NCI-H1694 treated with DMSO at 0.1 percent for 48 hours (cell line): ENCODE measurements at regions not wholly inside any gene's neighbourhood (a gene's known extent, or its start where the extent isn't known, plus 50 kb on each side); places are given as distances from the start of the nearest gene placed in this dataset.
"Not testable (repeated sequence)": the region's sequence is repeated elsewhere in the genome, so short reads cannot be mapped to it uniquely, and the experiment has no call there.

Source experiments
- DNase-seq: peaks from one replicate; lab custom pipeline; 2025; lab: John Stamatoyannopoulos, UW

DNA sequence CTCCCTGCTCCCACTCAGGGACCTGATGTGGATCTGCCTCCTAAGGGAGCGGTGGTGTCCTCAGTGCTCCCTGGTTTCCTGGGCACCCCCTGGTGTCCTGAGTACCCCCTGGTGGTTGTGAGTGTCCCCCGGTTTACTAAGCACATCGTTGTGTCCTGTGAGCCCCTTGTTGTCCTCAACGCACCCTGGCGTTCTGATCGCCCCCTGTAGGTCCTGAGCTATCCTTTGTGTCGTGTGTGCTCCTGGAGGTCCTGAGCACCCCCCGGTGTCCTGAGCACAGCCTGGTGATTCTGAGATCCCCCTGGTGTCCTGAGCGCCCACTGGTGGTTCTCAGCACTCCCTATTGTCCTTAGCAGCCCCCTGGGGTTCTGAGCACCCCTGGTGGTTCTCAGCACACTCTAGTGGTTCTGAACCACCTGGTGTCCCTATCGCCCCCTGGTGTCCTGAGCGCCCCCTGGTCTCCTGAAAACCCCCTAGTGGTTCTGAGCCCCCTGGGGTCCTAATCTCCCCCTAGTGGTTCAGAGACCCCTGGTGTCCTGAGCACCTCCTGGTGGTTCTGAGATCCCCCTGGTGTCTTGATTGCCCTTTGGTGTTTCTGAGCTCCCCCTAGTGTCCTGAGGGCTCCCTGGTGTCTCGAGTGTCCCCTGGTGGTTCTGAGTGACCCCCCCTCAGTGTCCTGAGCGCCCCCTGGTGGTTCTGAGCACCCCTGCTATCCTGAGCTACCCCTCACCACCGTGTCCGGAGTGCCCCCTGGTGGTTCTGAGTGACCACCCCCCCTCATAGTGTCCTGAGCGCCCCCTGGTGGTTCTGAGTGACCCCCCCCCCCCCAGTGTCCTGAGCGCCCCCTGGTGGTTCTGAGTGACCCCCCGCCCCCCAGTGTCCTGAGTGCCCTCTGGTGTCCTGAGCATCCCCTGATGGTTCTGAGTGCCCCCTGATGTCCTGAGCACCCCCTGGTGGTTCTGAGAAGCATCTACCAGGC, 615.1 kb downstream of the TMEM121 start:
- DNase-seq = no peak

DNA sequence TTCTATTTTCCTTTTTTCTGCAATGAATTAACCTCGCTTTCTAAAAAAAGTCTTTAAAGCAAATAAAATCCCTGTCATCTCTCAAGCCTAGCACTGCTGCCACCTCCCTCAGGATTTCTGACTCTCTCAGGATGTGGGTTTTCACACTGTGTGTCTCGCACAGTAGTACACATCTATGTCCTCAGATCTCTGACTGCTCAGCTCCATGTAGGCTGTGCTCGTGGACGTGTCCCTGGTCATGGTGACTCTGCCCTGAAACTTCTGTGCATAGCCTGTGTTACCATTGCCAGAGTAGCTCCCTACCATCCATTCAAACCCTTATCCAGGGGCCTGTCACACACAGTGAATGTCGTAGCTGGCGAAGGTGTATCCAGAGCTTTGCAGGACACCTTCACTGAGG, 619.3 kb downstream of the TMEM121 start:
- DNase-seq = not testable (repeated sequence)

DNA sequence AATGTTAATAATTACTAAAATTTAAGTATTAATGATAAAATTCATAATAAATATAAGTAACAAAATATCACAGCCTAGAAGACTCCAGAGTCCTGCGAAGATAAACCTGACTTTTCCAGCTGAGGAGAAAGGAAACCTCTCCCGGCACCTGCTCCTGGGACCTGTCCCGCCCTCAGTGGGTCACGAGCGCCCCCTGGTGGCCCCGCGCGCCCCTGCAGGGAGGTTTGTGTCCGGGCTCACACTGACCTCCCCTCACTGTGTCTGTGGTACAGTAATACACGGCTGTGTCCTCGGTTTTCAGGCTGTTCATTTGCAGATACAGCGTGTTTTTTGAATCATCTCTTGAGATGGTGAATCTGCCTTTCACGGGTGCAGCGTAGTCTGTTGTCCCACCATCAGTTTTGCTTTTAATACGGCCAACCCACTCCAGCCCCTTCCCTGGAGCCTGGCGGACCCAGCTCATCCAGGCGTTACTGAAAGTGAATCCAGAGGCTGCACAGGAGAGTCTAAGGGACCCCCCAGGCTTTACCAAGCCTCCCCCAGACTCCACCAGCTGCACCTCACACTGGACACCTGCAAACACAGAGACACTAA, 627.1 kb downstream of the TMEM121 start:
- DNase-seq = peak; percentile 44

DNA sequence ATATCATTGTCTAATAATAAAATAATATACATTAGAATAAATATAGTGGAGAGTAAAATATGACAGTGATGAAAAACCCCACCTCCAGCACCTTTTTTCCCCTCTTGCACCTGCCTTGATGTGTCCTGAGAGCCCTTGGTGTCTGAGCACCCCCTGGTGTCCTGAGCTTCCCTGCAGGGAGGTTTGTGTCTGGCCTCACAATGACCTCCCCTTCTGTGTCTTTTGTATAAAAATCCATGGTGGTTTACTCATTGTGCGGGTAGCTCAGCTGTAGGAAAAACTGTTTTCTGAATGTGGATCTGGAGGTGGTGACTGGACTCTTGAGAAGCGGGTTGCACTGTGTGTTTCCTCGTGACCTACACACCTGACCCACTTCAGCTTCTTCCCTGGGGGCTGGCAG, 636.9 kb downstream of the TMEM121 start:
- no peak for DNase-seq

DNA sequence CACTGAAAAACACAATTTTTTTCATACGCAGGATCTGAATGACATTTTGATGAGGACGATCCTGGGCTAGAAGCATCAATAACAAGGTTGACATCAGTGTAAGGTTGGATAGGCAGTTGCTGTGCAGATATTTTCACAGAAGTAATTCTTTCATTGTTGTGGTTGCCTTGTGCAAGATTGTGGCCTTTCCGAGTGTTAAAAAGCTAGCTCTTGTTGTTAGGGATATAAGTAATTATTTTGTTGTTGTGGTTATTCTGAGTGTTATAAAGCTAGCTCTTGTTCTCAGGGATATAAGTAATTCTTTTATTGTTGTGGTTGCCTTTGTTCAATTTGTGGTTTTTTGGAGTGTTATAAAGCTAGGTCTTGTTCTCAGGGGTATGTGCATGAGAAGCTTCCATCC, 637.4 kb downstream of the TMEM121 start:
- not testable (repeated sequence) for DNase-seq

DNA sequence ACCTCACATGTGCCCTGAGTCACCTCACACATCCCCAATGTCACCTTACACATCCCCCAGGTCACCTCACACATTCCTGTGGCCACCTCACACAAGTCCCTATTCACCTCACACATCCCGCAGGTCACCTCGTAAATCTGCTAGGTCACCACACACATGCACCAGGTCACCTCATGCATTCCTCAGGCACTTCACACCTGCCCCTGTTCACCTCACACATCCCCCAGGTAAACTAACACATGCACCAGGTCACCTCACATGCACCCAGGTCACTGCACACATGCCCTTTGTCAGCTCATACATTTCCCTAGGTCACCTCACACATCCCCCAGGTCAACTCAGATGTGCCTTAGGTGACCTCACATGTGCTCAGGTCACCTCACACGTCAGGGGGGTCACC, 639.8 kb downstream of the TMEM121 start:
- DNase-seq = no peak

DNA sequence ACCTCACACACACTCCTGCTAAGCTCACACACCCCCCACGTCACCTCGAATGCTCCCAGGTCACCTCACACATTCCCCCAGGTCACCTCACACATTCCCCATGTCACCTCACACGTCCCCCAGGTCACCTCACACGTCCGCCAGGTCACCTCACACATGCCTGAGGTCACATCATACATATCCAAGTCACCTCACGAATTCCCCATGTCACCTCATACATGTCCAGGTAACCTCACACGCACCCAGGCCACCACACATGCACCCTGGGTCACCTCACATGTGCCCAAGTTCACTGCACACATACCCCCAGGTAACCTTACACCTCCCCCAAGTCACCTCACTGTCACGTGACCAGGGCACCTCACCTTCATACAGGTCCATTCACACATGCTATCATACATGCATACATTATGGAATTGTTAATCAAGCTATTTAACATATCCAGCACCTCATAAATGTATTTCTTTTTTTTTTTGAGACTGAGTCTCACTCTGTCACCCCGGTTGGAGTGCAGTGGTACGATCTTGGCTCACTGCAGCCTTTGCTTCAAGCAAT, 640.3 kb downstream of the TMEM121 start:
- no peak for DNase-seq

DNA sequence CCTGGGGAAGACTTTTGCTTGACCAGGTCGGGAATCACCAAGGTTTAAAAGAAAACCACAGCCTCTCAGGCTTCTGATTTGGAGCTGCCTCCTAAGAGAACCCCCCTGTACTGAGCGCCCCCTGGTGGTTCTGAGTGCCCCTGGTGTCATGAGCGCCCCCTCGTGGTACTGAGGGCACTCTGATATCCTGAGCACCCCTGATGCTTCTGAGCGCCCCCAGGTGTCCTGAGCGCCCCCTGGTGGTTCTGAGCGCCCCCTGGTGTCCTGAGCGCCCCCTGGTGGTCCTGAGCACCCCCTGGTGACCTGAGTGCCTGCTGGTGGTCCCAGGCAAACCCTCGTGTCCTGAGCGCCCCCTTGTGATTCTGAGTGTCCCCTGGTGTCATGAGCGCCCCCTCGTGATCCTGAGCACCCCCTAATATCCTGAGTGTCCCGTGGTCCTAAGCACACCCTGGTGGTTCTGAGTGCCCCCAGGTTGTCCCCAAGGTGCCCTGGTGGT, 643.8 kb downstream of the TMEM121 start:
- not testable (repeated sequence) for DNase-seq

DNA sequence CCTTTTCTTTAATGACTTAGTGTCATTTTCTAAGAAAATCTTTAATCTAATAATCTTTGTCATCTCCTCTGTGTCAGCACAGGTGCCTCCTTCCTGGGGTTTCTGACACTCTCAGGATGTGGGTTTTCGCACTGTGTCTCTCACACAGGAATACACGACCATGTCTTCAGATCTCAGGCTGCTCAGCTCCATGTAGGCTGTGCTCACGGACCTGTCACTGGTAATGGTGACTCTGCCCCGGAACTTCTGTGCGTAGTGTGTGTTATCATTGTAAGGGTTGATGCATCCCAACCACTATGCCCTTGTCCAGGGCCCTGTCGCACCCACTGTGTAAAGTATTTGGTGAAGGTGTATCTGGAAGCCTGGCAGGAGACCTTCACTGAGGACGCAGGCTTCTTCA, 647.8 kb downstream of the TMEM121 start:
- DNase-seq = no peak

DNA sequence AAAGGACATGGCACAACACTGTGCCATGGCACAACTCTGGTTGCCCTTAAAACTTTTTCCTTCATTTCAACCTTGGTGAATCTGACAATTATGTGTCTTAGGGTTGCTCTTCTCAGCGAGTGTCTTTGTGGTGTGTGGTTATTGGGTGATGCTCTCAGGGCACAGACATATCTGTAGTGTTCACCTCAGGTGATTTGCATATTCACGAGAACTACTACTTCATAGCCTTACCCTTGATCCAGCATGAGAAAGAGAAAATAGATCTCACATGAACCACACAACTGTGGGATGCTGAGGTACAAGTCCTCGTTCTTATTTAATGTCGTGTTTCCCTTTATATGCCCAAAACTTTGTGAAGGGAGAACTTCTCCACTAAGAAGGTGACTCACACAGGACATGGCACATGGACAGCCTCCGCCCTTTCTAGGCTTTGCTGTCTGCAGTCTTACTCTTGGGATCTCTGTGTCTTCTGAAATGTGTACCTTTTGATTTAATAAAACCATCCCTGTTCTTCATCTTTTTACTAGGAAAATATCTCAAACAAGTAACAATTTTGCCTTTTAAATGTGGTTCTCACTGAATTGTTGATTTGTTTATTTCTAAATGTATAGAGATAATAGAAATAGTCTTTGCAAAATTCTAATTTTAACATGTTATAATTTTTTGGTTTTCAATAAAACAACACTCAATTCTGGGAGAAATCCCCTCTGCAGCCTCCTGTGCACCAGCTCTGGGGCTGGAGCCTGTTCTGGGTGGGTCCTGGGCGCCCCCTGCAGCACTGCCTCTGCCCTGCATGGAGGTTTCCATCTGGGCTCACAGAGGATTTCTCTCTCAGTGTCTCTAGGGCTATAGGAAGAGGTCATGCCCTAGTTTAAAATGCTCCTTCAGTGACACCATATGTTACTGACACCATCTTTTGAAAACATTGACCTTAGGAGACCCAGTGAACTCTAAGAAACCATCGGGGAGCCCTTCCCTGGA, 651.2 kb downstream of the TMEM121 start:
- DNase-seq = not testable (repeated sequence)

DNA sequence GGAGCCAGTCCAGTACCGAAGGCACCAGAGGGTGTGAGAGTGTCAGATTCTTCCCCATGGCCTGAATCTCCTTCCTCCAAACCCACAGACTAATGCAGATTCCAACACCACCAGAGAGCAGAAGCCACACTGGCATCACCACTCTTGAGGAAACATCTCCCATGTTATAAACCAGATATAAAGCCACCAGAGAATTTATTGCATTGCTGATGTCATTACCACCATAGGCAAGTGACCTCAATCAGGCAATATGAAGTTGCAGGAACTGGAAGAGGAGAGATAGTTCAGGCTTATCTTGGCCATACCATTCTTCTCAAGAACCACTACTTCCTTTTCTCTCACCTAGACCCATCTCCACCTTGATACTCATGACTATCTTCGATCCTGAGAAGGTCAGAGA, 653.4 kb downstream of the TMEM121 start:
- DNase-seq = no peak

DNA sequence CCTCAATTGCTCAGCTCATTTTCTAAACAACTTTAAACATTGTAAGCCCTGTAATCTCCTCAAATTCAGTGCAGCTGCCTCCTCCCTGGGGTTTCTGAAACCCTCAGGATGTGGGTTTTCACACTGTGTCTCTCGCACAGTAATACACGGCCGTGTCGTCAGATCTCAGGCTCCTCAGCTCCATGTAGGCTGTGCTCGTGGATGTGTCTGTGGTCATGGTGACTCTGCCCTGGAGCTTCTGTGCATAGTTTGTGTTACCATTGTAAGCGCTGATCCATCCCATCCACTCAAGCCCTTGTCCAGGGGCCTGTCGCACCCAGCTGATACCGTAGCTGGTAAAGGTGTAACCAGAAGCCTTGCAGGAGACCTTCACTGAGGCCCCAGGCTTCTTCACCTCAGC, 658.4 kb downstream of the TMEM121 start:
- DNase-seq = not testable (repeated sequence)

DNA sequence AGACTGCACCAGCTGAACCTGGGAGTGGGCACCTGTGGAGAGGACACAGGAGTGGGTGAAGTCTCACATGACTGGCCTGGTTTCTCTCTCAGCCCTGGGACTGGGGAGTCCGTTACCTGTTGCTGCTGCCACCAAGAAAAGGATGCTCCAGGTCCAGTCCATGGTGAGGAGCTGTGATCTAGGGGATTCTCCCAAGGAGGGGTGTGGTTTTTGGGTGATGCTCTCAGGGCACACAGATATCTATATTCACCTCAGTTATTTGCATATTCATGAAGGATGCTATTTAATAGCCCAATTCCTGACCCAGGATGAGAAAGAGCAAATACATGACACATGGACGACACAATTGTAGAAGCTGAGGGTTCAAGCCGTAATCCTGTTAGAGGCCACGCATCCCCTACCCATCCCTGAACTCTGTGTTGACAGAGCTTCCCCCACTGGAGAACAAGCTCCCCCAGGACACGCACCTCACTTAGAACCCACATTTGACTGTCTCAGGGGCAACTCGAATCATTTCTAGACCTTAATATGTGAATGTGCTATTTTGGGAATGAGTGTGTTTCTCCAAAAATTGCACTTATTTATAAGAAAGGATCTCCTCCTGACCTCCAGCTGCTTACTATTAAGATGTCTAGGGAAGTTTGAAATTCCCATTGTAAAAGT, 658.9 kb downstream of the TMEM121 start:
- not testable (repeated sequence) for DNase-seq

DNA sequence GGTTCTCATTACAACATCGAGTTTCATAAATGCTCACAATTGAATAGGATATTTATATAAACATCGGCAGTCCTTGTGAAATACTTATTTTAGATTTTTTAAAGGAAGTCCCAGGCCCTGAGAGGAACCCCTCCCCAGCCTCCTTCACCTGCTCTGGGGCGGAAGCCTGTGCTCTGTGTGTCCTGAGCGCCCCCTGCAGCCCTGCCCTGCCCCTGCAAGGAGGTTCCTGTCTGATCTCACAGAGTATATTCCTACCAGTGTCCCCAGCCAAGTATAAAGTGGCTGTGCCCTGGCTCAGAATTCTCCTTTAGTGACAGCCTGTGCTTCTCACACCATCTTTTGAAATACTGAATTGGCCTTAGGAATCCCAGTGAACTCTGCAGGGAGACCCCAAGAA, 659.5 kb downstream of the TMEM121 start:
- DNase-seq = no peak

DNA sequence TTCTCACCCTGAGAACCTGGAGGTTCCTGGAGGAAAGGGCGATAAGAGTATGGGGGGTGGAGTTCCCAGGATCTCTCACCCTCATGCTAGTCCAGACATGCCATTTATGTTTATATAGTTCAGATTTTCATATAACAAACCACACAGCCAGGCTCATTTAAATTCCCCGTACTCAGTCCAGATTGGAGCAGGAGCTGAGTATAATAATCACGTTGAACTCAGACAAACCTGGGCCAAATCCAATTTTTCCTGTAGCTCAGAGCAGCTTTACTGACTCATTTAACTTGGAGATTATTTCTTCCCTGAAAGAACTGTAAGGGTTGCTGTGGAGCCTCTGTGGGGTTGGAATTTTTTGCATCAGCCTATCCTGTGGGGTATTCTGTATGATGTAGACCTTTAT, 660.8 kb downstream of the TMEM121 start:
- DNase-seq = no peak

DNA sequence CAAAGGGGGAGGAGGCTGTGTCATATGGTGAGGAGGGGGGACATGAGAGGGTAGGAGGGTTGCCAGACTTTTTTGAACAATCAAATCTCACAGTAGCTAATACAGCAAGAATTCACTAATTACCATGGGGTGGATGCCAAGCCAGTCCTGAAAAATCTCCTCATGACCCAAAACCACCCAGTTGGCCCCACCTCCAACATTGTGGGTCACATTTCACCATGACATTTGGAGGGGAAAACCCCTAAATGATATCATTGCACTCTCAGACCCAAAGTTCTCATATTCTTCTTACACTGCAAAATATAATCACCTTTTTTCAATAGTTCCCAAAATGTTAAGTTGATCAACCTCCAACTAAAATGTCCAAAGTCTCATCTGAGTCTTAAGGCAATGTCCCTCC, 666.3 kb downstream of the TMEM121 start:
- not testable (repeated sequence) for DNase-seq

DNA sequence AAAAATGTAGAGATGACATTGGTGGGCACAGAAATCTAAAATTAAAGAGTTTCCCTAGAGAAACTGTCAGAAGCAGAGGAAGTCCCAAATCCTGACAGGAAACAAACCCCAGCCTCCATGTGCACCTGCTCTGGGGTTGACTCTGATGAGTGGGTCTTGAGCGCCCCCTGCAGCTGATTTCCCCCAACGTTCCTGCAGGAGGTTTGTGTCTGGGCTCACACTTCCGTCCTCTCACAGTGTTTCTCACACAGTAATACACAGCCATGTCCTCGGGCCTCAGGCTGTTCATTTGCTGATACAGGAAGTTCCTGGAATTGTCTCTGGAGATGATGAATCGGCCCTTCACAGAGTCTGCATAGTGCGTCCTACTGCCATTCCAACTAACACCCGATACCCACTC, 670.1 kb downstream of the TMEM121 start:
- not testable (repeated sequence) for DNase-seq

DNA sequence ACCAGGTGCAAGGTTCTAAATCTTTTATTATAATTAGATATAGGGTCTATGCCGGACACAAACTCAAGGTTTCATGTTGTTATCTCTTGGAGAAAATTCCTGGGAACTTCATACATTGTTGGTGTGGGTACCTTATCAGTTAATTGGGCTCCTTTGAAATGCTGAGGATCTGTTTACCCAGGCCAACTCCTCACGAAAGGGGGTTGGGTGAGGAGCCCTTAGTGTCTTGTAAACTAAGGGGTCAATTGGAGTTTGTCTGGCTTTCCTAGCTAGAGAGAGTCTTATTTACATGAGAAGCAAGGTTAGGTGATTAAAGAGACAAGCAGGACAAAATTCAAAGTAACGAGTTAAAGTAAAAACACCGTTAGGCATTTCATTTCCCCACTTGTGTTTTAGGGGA, 670.9 kb downstream of the TMEM121 start:
- not testable (repeated sequence) for DNase-seq

DNA sequence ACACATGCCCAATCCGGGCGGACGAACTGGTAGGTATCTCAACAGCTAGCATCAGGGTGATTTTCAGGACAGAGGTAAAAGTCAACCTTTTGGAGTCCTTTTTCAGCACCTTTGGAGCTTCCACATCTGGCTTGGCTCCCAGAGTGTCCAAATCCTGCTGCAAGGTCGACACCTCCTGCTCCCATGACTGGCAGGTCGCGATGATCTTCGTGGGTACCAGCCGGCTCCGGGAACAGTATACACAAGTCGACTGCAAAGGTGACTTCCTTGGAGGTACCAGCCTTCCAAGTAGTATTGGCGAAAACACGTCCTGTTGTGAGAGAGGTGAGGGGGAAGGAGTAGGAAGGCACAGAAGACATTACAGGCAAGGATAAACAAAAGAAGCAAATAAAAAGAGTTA, 672.7 kb downstream of the TMEM121 start:
- DNase-seq = no peak

DNA sequence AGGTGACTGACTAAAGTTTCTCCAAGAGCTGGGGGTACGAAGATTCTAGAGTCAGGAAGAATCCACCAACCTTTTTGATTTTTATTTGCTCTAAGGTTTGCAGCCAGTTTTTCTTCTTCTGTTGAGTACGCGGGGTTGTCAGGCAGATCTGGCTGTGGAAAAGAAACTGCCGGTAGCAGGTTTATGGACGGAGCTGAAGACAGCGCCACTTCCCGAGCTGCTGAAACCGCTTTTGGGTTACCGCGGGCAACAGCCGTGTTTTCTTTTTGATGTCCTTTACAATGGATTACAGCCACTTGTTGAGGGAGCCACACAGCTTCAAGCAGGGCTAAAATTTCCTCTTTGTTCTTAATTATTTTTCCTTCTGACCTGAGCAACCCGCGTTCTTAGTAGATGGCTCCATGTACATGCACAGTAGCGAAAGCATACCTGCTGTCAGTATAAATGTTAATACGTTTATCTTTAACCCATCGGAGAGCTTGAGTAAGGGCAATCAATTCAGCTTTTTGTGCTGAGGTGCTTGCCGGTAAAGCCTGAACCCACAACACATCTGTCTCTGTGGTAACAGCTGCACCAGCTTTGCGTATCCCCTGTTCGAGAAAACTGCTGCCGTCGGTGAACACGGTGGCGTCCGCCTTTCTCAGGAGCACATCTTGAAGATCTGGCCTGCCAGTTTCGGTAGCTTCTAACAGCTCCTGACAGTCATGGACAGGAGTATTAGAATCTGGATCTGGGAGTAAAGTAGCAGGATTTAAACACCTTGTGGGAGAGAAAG, 674.3 kb downstream of the TMEM121 start:
- DNase-seq = no peak
